ENCODE measurements at regions not wholly inside any gene's neighbourhood (a gene's known extent, or its start where the extent isn't known, plus 50 kb on each side); places are given as distances from the start of the nearest gene placed in this dataset.
A peak's percentile ranks its signal among the peaks of the same experiment; 100 is the strongest.
"Not testable (repeated sequence)": the region's sequence is repeated elsewhere in the genome, so short reads cannot be mapped to it uniquely, and the experiment has no call there.

GRCh38 chr4:103998756-103999155 lies 279.0 kb upstream of the TACR3 start:
- no peak overlapping the region for H3K4me2 ChIP-seq (ENCODE audit: low read depth, low read length, poor library complexity, severe bottlenecking)
- H3K9ac ChIP-seq (ENCODE audit: low read length) = no peak overlapping the region
- no peak overlapping the region for H3K27ac ChIP-seq (ENCODE audit: low read length)
- no peaks in the 10 kb centered on the region for H3K79me2 ChIP-seq (ENCODE audit: low read length)
- no peaks in the 10 kb centered on the region for H3K4me1 ChIP-seq (ENCODE audit: low read length)
- no peak overlapping the region for H3K4me3 ChIP-seq (ENCODE audit: low read length)
- peaks cover 5% of the 10 kb centered on the region; the same call in 1 of the 2 replicates for H3K9me3 ChIP-seq (ENCODE audit: low read length)
- no peaks in the 10 kb centered on the region for H3K36me3 ChIP-seq (ENCODE audit: insufficient read depth, low read length)
- H4K20me1 ChIP-seq (ENCODE audit: insufficient read depth, low read depth, low read length) = no peaks in the 10 kb centered on the region
- DNase-seq = no peak
- H2AFZ ChIP-seq (ENCODE audit: low read length) = no peak overlapping the region
- no peaks in the 10 kb centered on the region for H3K9me2 ChIP-seq (replicated peaks; ENCODE audit: insufficient read depth, low read length)
- H3K27me3 ChIP-seq (ENCODE audit: low read length) = no peaks in the 10 kb centered on the region

GRCh38 chr4:103996637-103997036 lies 276.9 kb upstream of the TACR3 start:
- no peaks in the 10 kb centered on the region for H3K4me1 ChIP-seq (ENCODE audit: low read length)
- no peak for DNase-seq
- H3K9ac ChIP-seq (ENCODE audit: low read length) = no peak overlapping the region
- no peak overlapping the region for H3K27ac ChIP-seq (ENCODE audit: low read length)
- peaks cover 2% of the 10 kb centered on the region; the same call in 1 of the 2 replicates for H3K9me3 ChIP-seq (ENCODE audit: low read length)
- no peaks in the 10 kb centered on the region for H4K20me1 ChIP-seq (ENCODE audit: insufficient read depth, low read depth, low read length)
- no peaks in the 10 kb centered on the region for H3K27me3 ChIP-seq (ENCODE audit: low read length)
- no peaks in the 10 kb centered on the region for H3K79me2 ChIP-seq (ENCODE audit: low read length)
- no peaks in the 10 kb centered on the region for H3K9me2 ChIP-seq (replicated peaks; ENCODE audit: insufficient read depth, low read length)
- H3K4me3 ChIP-seq (ENCODE audit: low read length) = no peak overlapping the region
- H2AFZ ChIP-seq (ENCODE audit: low read length) = no peak overlapping the region
- H3K4me2 ChIP-seq (ENCODE audit: low read depth, low read length, poor library complexity, severe bottlenecking) = no peak overlapping the region
- no peaks in the 10 kb centered on the region for H3K36me3 ChIP-seq (ENCODE audit: insufficient read depth, low read length)

GRCh38 chr4:103996064-103996463 lies 276.3 kb upstream of the TACR3 start:
- no peaks in the 10 kb centered on the region for H4K20me1 ChIP-seq (ENCODE audit: insufficient read depth, low read depth, low read length)
- no peak overlapping the region for H3K4me2 ChIP-seq (ENCODE audit: low read depth, low read length, poor library complexity, severe bottlenecking)
- H3K9ac ChIP-seq (ENCODE audit: low read length) = no peak overlapping the region
- no peaks in the 10 kb centered on the region for H3K36me3 ChIP-seq (ENCODE audit: insufficient read depth, low read length)
- H2AFZ ChIP-seq (ENCODE audit: low read length) = no peak overlapping the region
- H3K79me2 ChIP-seq (ENCODE audit: low read length) = no peaks in the 10 kb centered on the region
- no peaks in the 10 kb centered on the region for H3K9me2 ChIP-seq (replicated peaks; ENCODE audit: insufficient read depth, low read length)
- no peak overlapping the region for H3K27ac ChIP-seq (ENCODE audit: low read length)
- H3K9me3 ChIP-seq (ENCODE audit: low read length) = no peaks in the 10 kb centered on the region
- H3K27me3 ChIP-seq (ENCODE audit: low read length) = no peaks in the 10 kb centered on the region
- no peaks in the 10 kb centered on the region for H3K4me1 ChIP-seq (ENCODE audit: low read length)
- no peak overlapping the region for H3K4me3 ChIP-seq (ENCODE audit: low read length)
- no peak for DNase-seq

GRCh38 chr4:103994059-103994458 lies 274.3 kb upstream of the TACR3 start:
- Histone ChIP-seq H3K36me3 (ENCODE audit: insufficient read depth, low read length) (no peaks in the 10 kb centered on the region), H3K9me2 (replicated peaks; ENCODE audit: insufficient read depth, low read length) (no peaks in the 10 kb centered on the region), H3K27ac (ENCODE audit: low read length) (no peak overlapping the region), H4K20me1 (ENCODE audit: insufficient read depth, low read depth, low read length) (no peaks in the 10 kb centered on the region), H2AFZ (ENCODE audit: low read length) (no peak overlapping the region), H3K4me1 (ENCODE audit: low read length) (no peaks in the 10 kb centered on the region), H3K27me3 (ENCODE audit: low read length) (no peaks in the 10 kb centered on the region), H3K4me3 (ENCODE audit: low read length) (no peak overlapping the region), H3K9ac (ENCODE audit: low read length) (no peak overlapping the region), H3K79me2 (ENCODE audit: low read length) (no peaks in the 10 kb centered on the region), H3K4me2 (ENCODE audit: low read depth, low read length, poor library complexity, severe bottlenecking) (no peak overlapping the region), H3K9me3 (ENCODE audit: low read length) (no peaks in the 10 kb centered on the region)
- DNase-seq = peak; percentile 44

- Histone ChIP-seq H3K9ac (ENCODE audit: low read length) (no peak overlapping the region), H3K27me3 (ENCODE audit: low read length) (no peaks in the 10 kb centered on the region), H4K20me1 (ENCODE audit: insufficient read depth, low read depth, low read length) (no peaks in the 10 kb centered on the region), H3K36me3 (ENCODE audit: insufficient read depth, low read length) (no peaks in the 10 kb centered on the region), H3K4me2 (ENCODE audit: low read depth, low read length, poor library complexity, severe bottlenecking) (no peak overlapping the region), H3K4me3 (ENCODE audit: low read length) (no peak overlapping the region), H2AFZ (ENCODE audit: low read length) (no peak overlapping the region), H3K9me2 (replicated peaks; ENCODE audit: insufficient read depth, low read length) (no peaks in the 10 kb centered on the region), H3K79me2 (ENCODE audit: low read length) (no peaks in the 10 kb centered on the region), H3K4me1 (ENCODE audit: low read length) (no peaks in the 10 kb centered on the region), H3K9me3 (ENCODE audit: low read length) (no peaks in the 10 kb centered on the region; the same call in 1 of the 2 replicates), H3K27ac (ENCODE audit: low read length) (no peak overlapping the region)
- DNase-seq = no peak
Measured at GRCh38 chr4:103982454-103982853, 262.7 kb upstream of the TACR3 start.

- H3K36me3 ChIP-seq (ENCODE audit: insufficient read depth, low read length) = no peaks in the 10 kb centered on the region
- H4K20me1 ChIP-seq (ENCODE audit: insufficient read depth, low read depth, low read length) = no peaks in the 10 kb centered on the region
- H3K9me3 ChIP-seq (ENCODE audit: low read length) = no peaks in the 10 kb centered on the region
- H3K4me3 ChIP-seq (ENCODE audit: low read length) = no peak overlapping the region
- no peaks in the 10 kb centered on the region for H3K4me1 ChIP-seq (ENCODE audit: low read length)
- no peaks in the 10 kb centered on the region for H3K9me2 ChIP-seq (replicated peaks; ENCODE audit: insufficient read depth, low read length)
- no peak overlapping the region for H2AFZ ChIP-seq (ENCODE audit: low read length)
- no peak for DNase-seq
- no peak overlapping the region for H3K27ac ChIP-seq (ENCODE audit: low read length)
- H3K27me3 ChIP-seq (ENCODE audit: low read length) = no peaks in the 10 kb centered on the region
- no peak overlapping the region for H3K9ac ChIP-seq (ENCODE audit: low read length)
- H3K79me2 ChIP-seq (ENCODE audit: low read length) = no peaks in the 10 kb centered on the region
- H3K4me2 ChIP-seq (ENCODE audit: low read depth, low read length, poor library complexity, severe bottlenecking) = no peak overlapping the region
Measured at GRCh38 chr4:103948244-103949018, 228.6 kb upstream of the TACR3 start.

- Histone ChIP-seq H4K20me1 (ENCODE audit: insufficient read depth, low read depth, low read length) (no peaks in the 10 kb centered on the region), H3K9ac (ENCODE audit: low read length) (no peak overlapping the region), H3K9me3 (ENCODE audit: low read length) (no peaks in the 10 kb centered on the region), H3K36me3 (ENCODE audit: insufficient read depth, low read length) (no peaks in the 10 kb centered on the region), H2AFZ (ENCODE audit: low read length) (no peak overlapping the region), H3K79me2 (ENCODE audit: low read length) (no peaks in the 10 kb centered on the region), H3K4me3 (ENCODE audit: low read length) (no peak overlapping the region), H3K4me2 (ENCODE audit: low read depth, low read length, poor library complexity, severe bottlenecking) (no peak overlapping the region), H3K9me2 (replicated peaks; ENCODE audit: insufficient read depth, low read length) (no peaks in the 10 kb centered on the region), H3K27ac (ENCODE audit: low read length) (no peak overlapping the region), H3K27me3 (ENCODE audit: low read length) (no peaks in the 10 kb centered on the region), H3K4me1 (ENCODE audit: low read length) (no peaks in the 10 kb centered on the region)
- DNase-seq = no peak
Measured at GRCh38 chr4:103947617-103948016, 227.8 kb upstream of the TACR3 start.

GRCh38 chr4:103946621-103947268 lies 227.0 kb upstream of the TACR3 start:
- DNase-seq; H3K79me2 ChIP-seq (ENCODE audit: low read length); H3K4me1 ChIP-seq (ENCODE audit: low read length); H3K27me3 ChIP-seq (ENCODE audit: low read length); H3K4me3 ChIP-seq (ENCODE audit: low read length); H4K20me1 ChIP-seq (ENCODE audit: insufficient read depth, low read depth, low read length); H3K27ac ChIP-seq (ENCODE audit: low read length); H3K36me3 ChIP-seq (ENCODE audit: insufficient read depth, low read length); H3K4me2 ChIP-seq (ENCODE audit: low read depth, low read length, poor library complexity, severe bottlenecking); H2AFZ ChIP-seq (ENCODE audit: low read length); H3K9me3 ChIP-seq (ENCODE audit: low read length); H3K9me2 ChIP-seq (replicated peaks; ENCODE audit: insufficient read depth, low read length); H3K9ac ChIP-seq (ENCODE audit: low read length): not testable (repeated sequence)
